Tongue (tissue), 1 donor: ENCODE measurements at regions not wholly inside any gene's neighbourhood (a gene's known extent, or its start where the extent isn't known, plus 50 kb on each side); places are given as distances from the start of the nearest gene placed in this dataset.
"Not testable (repeated sequence)": the region's sequence is repeated elsewhere in the genome, so short reads cannot be mapped to it uniquely, and the experiment has no call there.

ENCODE experiments used
- DNase-seq: peaks from one replicate; pipeline ENCODE4 v3.0.0-alpha.2; 2015

DNA sequence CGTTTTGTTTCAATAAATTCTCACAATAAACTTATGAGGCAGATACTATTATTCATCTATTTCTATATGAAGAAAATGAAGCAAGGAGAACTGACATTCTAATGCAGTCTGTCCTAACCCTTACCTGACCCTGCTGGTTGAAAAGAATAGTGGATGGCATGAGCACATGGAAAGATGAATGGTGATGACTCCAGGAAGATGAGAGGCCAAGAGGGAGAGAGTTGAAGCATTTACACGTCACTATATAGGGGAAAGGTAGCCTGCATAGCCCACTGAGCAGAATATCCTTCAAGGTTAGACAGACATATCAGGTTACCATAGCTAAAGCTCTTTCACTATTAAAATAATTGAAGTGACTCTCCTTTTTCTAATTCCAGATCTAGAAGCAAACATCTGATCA, 163.9 kb upstream of the CDK1 start:
- DNase-seq = no peak

DNA sequence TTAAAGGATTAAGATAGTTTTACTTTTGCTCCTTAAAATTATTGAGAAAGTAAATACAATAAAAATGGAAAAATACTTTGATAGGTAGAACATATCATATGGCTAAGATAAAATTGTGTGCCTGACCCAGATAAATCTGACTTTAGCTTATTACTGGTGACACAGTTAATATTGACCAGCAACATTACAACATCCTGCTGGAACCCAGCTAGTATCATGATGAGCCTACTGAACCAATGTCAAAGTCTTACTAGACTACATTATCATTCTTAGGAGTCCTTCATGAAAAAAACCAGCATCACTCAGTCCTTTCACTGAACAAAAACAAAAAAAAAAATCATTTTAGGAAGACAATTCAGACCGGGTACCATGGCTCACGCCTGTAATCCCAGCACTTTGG, 164.8 kb upstream of the CDK1 start:
- no peak for DNase-seq

DNA sequence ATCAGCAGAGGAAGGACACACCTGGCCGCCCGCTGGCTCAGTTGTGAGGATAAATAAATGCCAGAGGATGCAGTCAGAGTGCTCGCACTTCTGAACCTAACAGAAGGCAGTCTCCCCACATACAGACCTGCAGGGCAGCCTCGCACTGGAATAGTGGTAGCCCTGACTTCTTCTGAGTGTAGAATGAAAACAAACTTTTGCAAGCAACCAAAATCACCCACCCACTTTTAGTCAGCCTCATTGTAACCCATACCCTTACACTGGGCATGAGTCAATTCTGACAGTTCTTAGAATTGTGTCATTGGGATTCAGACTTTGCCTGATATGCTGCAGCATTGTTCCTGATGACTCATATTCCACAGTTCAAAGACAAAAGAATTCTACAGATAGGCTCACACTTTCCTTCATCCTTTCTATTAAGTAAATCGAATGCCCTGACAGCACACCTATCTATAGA, 167.0 kb upstream of the CDK1 start:
- no peak for DNase-seq

DNA sequence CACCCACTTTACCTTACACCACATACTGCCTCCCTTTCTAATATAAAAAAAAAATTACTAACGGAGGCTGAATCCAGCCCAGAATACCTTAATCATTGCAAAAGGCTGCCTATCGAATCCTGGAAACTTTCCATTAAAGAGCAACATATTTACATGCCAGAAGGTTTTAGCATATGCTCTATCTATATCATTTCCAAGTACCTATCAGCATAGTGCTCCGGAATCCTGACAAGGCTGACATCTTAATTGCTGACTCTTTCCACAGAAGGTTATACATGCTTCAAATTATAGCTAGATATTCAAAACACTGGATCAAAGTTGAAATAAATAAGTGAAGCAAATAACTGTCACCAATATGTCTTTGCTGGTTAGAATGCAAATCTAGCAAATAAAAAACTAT, 170.9 kb upstream of the CDK1 start:
- DNase-seq = no peak

DNA sequence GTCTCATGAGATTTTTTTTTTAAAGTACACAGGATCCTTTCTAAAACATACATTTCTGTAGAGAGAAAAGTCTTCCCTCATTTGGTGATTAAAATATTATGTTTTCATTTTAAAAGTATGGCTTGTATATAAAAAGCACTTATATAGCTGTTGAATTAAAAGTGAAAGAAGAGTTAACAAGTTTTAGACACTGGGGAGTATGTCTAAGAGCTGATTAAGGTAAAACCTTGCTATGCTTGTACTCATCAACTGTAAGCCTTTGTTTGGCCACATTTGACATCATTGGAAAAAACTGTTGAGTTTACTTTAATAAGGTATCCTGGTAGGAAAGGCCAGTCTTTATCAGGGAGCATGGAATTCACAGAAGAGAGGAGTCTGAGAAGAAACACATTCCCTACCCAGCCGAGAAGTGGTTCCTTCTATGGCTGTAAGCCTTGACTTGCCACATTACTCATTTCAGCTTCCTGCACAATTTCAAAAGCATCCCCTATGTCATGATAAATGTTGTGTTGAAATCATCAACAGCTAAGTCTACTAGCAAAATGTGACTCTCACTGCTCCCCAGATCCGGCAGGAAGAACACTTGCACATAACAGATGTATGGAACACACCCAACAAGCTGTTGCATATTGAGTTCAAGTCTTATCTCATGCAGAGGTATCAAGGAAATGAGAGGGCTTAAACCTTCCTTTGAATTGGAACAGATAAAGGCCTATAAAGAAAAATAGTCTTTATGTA, 171.8 kb upstream of the CDK1 start:
- peak; percentile 28 for DNase-seq

DNA sequence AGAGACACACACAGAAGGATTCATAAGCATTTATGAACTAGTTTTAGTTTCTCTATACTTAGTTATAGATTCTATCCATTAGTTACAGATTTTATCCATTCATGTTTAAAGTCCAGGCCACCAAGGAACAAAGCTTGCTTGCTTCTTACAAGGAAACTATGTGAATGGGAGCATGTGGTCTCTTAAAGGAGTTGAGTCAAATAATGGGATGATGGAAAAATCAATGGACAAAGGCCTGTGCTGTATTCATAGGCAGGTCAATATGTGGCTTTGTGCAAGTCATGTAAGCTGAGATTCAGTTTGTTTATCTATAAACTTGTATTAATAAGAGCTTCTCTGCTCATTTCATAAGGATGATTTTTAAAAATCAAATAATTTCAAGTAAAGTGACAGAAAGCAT, 172.8 kb upstream of the CDK1 start:
- no peak for DNase-seq

DNA sequence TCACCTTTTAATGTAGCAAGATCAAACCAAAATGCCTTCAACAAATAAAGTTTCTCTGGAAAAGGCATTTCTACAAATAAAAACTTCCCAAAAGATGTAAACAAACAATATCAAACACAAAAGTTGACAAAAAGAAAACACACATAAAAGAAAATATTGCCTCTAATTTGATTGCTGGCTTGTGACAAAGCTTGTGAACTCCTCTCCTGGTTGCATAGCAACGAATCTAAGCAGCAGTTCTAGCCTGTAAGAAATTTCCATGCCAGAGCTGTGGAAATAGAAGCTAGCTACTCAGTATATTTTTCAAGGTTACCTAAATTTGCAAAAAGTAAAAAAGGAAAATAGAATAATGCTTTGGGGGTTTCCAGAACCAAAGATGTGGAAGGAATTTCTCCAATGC, 173.9 kb upstream of the CDK1 start:
- DNase-seq = peak; percentile 32

DNA sequence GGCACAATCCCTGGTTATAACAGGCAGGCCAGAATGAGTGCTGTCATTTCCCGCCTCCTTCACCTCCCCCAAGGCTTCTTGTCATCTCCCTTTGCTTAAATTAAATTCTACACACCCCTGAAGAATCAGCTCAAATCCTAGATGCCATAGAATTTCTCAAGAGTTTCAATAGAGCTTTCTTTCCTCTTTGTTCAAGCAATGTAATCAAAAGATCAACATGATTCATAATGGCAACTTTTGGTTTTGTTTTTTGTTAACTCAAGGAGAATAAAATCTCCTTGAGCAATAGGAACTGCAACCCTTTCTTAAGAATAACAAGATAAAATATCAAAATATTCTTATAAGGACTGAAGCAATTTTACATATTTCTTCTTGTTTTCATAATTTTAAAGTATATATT, 180.8 kb upstream of the CDK1 start:
- no peak for DNase-seq

DNA sequence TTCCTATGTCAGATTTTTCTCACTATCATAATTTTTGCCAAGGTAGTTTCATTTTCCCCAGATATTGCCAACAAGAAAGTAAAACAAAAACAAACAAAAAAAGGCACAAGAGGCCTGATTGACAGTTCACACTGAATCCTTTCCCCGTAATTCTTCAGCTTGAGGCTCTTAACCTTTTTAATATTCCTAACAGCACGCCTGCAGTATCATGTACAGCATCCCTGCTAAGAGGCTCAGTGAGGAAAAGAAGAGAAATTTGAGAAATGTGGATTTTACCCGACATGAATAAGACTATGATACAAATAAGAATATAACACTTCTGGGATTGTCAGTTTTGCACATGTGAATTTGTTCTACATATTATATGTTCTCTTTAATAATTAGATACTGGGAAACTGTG, 182.4 kb upstream of the CDK1 start:
- no peak for DNase-seq

DNA sequence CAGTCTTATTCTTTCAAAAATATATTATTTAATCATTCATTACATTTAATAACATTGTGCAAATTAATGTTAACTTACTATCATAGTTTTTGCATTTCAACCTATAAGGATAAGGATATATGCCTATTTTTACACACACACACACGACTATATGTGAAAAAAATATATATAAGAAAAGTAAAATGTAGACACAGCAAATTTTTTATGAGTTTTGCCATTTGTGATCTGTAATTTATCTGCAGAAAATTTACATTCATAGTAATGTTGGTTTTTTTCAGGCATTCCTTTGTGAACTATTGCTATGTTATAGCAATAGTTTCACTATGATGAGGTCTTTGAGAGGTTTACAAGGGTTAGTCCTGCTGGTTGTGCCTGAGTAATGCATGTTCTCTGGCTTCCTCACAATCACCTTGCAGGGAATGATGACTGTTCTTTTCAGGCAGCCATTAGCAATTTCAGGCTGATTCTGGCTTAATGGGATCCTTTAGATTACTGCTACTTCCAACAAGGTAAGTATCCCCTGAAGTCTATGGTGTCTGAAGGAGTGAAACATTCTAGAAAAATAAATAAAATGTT, 183.7 kb upstream of the CDK1 start:
- no peak for DNase-seq

DNA sequence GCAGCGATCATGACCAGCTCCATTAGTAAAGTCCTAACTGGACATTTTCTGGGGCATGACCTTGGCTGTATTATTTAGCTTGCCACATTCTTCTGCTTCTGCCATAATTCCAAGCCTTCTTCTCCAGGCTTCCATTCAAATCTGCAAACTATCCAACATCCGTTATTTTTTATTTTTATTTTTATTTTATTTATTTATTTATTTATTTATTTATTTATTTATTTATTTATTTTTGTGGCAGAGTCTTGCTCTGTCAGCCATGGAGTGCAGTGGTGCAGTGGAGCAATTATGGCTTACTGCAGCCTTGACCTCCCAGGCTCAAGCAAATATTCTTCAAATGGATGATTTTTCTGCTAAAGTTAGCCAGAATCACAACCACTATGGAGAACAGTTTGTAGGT, 187.2 kb upstream of the CDK1 start:
- no peak for DNase-seq

DNA sequence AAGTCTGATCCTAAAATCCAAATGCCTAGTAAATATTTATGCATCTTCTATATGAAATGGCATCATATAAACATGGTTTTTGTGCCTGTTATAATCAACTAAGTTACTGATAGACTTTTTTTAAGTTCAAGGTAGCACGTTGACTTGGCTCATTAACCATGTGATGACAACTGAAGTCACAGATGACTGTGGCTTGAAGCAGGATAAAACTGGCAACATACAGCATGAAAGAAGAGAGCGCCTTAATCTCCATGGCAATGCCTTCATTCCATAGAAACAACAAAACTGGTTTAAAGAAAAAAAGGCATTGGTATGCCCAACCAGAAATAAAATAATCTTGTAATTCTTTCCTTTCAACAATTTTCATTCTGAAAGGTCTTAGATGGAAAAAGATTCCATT, 188.9 kb upstream of the CDK1 start:
- DNase-seq = no peak

DNA sequence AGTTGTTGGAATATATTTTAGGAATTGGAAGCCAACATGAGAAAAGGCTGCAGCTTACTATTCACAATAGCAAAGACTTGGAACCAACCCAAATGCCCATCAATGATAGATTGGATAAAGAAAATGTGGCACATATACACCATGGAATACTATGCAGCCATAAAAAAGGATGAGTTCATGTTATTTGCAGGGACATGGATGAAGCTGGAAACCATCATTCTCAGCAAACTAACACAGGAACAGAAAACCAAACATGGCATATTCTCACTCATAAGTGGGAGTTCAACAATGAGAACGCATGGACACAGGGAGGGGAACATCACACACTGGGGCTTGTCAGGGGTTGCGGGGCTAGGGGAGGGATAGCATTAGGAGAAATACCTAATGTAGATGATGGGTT, 192.1 kb upstream of the ANK3 start:
- DNase-seq = not testable (repeated sequence)

DNA sequence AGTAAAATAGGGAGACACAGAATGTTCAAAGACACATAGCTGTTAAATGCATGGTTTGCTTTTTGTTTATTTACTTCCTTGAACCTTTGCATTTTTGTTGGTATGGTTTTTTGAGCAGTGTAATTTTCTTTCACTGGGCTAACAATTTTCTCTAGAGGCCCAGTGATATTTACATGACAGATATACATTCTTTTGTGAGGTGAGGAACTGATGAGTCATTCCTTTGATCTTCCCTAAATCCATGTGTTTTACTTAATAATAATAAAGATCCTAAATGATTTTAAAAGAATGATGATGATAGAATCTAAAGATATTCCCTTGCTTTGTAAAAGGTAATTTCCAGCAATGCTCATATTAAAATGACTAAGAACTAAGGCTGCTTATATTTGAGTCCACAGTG, 188.5 kb upstream of the ANK3 start:
- DNase-seq = no peak

DNA sequence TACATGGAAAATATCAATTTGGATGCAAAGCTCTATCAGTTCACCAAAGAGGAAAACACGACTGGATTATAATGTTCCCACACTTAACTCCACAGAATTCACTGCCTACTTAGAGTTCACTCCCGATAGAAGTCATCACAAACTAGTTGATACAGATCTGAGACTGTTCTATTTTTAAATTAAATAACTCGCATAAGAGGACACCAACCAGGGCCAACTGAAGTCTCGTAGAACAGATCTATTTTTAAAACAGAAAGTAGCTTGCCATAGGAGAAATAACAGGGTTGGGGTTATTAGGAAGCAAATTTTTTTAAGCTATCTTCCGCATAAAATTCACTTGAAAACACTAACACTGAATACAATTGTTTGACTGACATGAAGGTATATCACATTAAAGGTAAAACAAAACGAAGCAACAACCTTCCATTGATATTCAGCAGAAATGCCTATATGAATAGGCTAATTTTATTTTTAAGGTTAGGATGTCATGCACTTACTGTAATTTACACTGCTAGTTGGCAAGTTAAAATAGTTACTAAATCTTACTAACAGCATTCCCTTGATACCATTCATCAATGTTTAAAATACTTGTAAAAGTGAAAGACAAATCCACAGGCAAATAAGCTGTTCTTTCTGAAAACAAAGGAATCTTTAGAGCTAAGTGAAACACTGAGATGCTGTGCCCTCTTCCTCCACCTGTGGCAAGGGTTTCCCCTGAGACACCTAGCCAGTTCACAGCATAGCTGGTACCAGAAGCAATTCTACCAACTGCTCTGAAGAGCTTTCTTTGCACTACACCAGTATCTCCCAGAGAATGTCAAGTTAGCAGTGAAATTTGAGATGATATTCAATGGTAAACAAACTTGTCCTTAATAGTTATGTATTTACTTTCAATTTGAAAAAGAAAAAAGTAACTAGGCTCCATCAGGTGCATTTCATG, 186.7 kb upstream of the ANK3 start:
- DNase-seq = peak; percentile 15

DNA sequence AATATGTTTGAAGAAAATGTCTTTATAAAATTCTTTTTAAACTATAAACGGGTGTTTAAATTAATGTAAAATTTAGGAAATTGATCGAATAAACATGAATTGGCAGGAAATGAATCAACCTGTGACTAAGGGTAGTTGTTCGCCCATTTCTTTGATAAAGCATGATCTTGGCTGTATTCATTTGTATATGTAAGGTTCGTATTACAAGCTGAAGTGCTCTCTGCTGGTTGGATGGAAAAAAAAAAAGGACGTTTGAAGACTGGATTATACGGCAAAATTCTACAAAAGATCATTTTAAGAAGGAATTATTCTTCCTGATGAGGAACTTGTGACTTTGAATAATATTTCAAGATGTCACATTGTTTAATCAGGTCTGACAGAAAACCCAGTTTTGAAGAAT, 185.4 kb upstream of the ANK3 start:
- no peak for DNase-seq

DNA sequence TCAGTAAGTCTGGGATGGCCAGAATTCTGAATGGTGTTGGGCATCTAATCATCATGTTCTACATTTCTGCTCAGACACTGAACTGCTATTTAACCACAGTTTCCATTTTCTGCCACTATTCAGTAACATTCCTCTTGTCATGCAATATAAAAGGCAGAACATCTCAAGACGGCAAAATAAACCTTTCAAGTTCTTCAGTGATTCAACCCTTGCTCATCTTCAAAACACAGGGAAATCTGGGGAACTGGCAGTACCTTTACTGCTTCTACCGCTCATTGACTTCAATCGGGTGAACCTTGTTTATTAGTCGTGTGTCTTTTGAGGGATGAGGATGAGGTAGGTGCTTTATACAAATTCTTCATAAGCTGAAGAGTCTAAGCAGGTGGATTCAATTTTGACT, 184.7 kb upstream of the ANK3 start:
- no peak for DNase-seq

DNA sequence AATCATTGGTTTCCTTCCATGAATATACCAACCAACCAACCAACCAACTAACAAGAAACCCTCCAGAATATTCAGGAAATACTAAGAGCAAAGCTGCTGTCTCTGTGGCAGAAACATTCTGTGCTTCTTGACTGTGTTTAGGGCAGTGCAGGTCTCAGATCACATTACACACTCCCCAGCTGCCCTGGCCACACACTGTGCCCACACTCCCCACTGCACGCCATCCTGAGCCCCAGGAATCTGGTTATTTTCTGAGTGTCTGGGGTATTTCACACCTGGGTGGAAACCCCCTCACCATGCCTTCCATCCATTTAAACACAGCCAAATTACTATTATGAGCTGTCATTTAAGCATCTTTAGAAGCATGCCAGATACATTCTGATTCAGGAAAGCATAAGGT, 183.7 kb upstream of the ANK3 start:
- peak; percentile 36 for DNase-seq

DNA sequence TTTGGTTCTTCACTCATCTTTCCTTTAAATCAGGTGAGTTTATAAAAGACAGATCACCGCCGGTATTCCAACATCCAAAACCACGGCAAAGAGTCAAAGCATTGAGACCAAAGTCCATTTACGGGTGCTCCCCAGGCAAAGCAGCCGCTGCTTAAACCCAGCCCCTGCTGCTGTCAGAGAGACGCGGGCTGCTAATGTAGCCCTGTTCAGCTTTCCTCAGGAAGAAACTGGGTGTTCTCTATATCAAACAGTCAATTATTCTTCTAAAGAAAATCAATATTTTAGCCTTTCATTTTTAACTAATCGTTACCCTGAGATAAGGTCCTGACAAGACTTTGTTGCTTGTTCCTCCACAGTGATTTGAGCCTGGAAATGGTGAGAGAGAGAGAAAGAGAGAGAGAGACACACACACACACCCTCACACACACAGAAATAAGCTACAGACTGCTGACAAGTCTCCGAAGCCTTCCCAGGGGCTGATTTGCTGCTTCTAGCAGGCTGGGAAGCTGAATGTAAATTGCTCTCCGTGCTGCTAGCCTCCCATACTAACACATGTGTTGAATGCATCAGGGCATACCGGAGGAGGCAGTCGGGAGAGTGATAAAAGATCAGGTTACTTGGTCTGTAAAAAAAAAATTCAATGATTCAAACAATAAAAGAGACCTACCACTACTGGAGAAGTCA, 183.0 kb upstream of the ANK3 start:
- peak; percentile 77 for DNase-seq

DNA sequence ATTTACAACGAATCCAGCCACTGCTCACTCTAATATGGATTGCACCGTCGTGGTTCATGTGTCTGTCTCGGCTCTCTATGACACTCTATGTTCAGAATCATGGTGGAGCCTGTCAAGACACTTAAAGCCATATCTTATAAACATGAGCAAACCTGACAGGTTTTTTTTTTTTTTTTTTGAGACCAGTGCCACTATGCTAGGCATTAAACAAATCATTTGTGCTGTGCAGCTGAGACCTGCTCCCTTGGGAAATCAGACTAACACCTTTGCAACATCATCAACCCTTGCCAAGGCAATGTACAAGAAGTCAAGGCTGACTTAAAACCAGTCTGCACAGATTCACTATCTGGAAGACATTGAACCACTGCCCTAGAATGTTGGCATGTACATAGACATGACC, 181.2 kb upstream of the ANK3 start:
- DNase-seq = no peak

DNA sequence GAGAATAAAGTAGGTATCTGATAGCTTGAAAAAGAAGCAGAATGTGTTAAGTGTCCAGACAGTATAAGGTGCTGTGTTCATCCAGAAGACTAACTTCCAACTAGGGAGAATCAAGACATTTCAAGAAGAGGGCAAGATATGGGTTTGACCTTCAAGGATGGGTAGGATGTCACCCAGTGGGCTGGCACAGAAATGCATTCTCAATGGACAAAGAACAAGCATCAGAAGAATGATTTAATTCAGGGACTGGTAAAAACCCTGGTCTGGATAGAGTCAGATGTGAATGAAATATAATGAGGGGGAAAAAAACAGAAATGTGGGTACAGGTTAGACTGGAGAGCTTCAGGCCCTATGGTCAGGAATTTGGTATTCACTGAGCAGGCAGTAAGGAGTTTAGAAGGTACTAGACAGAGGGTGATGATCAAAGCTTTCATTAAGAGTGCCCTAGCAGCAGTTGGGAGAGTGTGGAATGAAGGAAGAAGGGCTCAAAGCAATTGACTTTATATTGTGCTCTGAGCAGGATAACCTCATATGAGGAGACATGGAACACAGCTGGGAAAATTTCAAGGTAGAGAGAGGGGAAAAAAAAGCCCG, 180.7 kb upstream of the ANK3 start:
- DNase-seq = no peak

DNA sequence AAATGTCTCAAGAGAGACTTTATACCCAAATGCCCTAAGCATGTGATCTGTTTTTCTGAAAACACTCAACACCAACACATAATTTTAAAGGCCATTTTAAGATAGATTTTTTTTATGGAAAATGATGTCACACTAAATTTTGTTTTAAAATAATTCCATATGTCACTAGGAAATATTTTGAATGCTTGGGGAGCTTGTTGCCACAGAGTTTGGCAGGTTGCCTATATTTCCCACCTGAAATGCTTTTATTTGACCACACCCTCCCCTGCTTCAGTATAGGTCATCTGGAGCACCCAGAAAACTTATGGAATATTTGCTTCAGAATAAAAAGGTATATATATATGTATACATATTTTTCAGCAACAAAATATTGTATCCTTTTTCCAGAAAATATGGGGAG, 180.0 kb upstream of the ANK3 start:
- no peak for DNase-seq
